ENCODE measurements at regions not wholly inside any gene's neighbourhood (a gene's known extent, or its start where the extent isn't known, plus 50 kb on each side); places are given as distances from the start of the nearest gene placed in this dataset.

DNA sequence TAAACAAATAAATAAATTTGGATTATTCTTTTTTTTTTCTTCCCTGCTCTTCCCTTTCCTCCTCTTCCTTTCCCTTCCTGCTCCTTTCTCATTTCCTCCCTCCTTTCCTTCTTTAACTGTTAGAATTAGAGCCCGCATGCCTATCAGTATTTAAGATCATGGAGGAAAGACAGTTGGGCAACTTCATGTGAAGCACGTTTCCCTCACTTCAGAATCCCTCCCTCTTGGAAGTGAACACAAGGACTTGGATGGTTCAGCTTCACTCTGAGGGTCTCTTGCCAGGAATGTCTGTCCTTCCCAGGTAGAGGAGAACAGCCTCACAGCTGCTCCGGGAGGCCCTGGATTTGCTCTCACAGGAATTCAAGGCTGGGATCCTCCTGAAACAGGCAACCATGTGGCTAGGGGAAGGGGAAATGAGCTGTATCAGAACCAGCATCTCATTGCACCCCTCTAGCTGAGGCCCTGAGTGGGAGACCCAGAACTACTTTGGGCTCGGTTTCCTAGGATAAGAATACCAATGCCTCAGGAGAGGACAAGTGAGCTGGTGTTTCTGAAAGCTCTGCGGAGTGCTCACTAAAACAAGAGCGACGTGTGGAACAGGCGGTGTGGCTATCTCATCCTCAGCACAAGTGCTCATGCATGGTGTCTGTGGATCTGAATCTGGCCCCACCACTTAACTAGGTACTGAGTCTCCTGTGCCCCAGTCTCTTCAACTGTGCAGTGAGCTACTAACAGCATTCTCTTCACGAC, 230.5 kb downstream of the MYCN start:
- Histone ChIP-seq H3K36me3 (no peaks in the 10 kb centered on the region), H3K4me3 (no peak overlapping the region), H3K4me1 (no peaks in the 10 kb centered on the region), H3K27ac (no peak overlapping the region), H3K27me3 (no peaks in the 10 kb centered on the region), H3K9me3 (no peaks in the 10 kb centered on the region)
- DNase-seq (ENCODE audit: low spot score) = peak; percentile 46
- TF ChIP-seq, protein P1, sequence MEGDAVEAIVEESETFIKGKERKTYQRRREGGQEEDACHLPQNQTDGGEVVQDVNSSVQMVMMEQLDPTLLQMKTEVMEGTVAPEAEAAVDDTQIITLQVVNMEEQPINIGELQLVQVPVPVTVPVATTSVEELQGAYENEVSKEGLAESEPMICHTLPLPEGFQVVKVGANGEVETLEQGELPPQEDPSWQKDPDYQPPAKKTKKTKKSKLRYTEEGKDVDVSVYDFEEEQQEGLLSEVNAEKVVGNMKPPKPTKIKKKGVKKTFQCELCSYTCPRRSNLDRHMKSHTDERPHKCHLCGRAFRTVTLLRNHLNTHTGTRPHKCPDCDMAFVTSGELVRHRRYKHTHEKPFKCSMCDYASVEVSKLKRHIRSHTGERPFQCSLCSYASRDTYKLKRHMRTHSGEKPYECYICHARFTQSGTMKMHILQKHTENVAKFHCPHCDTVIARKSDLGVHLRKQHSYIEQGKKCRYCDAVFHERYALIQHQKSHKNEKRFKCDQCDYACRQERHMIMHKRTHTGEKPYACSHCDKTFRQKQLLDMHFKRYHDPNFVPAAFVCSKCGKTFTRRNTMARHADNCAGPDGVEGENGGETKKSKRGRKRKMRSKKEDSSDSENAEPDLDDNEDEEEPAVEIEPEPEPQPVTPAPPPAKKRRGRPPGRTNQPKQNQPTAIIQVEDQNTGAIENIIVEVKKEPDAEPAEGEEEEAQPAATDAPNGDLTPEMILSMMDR (IDR thresholded peaks at IDR 0.05) = no peak

- Histone ChIP-seq H3K4me3 (no peak overlapping the region), H3K9me3 (no peaks in the 10 kb centered on the region), H3K36me3 (no peaks in the 10 kb centered on the region), H3K27me3 (no peaks in the 10 kb centered on the region), H3K4me1 (no peaks in the 10 kb centered on the region), H3K27ac (no peak overlapping the region)
- no peak for DNase-seq (ENCODE audit: low spot score)
- TF ChIP-seq, protein P1 (IDR thresholded peaks at IDR 0.05) = no peak
These were observed 229.1 kb downstream of the MYCN start for GRCh38 chr2:16169381-16169960.

- TF ChIP-seq, protein P1 (IDR thresholded peaks at IDR 0.05) = no peak
- Histone ChIP-seq H3K4me3 (no peak overlapping the region), H3K4me1 (no peaks in the 10 kb centered on the region), H3K9me3 (no peaks in the 10 kb centered on the region), H3K27ac (no peak overlapping the region), H3K27me3 (no peaks in the 10 kb centered on the region), H3K36me3 (no peaks in the 10 kb centered on the region)
- peak; percentile 26 for DNase-seq (ENCODE audit: low spot score)
These were observed 228.3 kb downstream of the MYCN start for GRCh38 chr2:16168506-16169264.

GRCh38 chr2:16167870-16168426, 227.6 kb downstream of the MYCN start:
- TF ChIP-seq, protein P1 (IDR thresholded peaks at IDR 0.05) = no peak
- Histone ChIP-seq H3K27me3 (no peaks in the 10 kb centered on the region), H3K9me3 (no peaks in the 10 kb centered on the region), H3K4me3 (no peak overlapping the region), H3K36me3 (no peaks in the 10 kb centered on the region), H3K27ac (no peak overlapping the region), H3K4me1 (no peaks in the 10 kb centered on the region)
- no peak for DNase-seq (ENCODE audit: low spot score)

GRCh38 chr2:16167451-16167861, 227.1 kb downstream of the MYCN start:
- TF ChIP-seq, protein P1 (IDR thresholded peaks at IDR 0.05) = no peak
- no peak for DNase-seq (ENCODE audit: low spot score)
- no peaks in the 10 kb centered on the region for H3K36me3 ChIP-seq
- H3K9me3 ChIP-seq = no peaks in the 10 kb centered on the region
- H3K4me1 ChIP-seq = no peaks in the 10 kb centered on the region
- H3K4me3 ChIP-seq = no peak overlapping the region
- no peaks in the 10 kb centered on the region for H3K27me3 ChIP-seq
- no peak overlapping the region for H3K27ac ChIP-seq
